ENCODE measurements at regions not wholly inside any gene's neighbourhood (a gene's known extent, or its start where the extent isn't known, plus 50 kb on each side); places are given as distances from the start of the nearest gene placed in this dataset.
"Not testable (repeated sequence)": the region's sequence is repeated elsewhere in the genome, so short reads cannot be mapped to it uniquely, and the experiment has no call there.

DNA sequence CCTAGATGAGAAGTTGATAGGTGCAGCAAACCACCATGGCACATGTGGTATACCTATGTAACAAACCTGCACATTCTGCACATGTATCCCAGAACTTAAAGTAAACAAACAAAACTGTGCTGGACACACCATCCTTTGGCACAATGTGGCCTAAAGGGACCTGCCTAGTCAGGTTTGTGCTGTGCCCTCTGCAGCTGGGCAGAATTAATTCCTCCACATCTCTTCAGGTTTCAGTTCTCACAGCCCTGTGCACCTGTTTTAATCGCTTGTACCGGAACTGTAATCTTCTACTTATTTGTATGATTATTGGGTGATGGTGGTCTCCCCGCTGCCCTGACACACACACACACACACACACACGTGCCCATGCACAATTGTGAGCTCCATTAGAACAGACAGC is 252.7 kb downstream of the ACTR3B start:
- DNase-seq (ENCODE audit: low spot score) = no peak

DNA sequence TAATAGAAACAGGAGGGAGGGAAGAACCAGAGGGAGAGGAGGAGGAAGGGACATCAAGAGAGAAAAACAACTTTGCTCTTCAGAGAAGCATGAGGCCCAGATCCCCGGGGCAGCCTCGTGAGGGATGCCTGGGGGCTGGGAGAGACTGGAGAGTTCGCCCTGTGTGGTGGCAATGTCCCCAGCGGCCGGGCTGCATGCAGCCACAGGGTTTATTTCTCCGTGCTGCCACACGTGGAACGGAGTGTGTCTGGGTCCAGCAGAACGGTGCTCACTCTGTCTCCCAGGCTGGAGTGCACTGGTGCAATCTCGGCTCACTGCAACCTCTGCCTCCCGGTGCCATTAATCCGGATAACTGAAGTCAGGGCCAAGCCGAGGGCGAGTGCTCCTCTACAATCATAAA is 257.7 kb downstream of the ACTR3B start:
- DNase-seq (ENCODE audit: low spot score) = no peak

DNA sequence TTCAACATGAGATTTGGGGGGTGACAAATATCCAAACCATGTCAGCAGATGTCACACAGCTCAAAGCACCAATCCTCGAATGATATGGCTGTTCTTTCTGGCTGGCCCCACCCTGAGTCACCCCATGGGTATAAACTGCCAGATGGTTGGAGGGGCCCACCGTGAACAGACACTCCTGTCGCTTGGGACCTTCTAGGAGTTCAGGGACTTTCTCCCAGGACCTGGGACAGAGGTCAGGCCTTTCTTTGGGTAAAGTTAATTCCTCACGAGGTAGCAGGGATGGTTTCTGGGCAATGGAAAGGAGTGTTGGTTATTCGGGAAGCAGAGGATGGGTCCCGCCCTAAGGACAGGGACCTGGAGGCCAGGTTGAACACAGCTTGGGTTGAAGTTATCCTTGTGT is 262.0 kb downstream of the ACTR3B start:
- no peak for DNase-seq (ENCODE audit: low spot score)

DNA sequence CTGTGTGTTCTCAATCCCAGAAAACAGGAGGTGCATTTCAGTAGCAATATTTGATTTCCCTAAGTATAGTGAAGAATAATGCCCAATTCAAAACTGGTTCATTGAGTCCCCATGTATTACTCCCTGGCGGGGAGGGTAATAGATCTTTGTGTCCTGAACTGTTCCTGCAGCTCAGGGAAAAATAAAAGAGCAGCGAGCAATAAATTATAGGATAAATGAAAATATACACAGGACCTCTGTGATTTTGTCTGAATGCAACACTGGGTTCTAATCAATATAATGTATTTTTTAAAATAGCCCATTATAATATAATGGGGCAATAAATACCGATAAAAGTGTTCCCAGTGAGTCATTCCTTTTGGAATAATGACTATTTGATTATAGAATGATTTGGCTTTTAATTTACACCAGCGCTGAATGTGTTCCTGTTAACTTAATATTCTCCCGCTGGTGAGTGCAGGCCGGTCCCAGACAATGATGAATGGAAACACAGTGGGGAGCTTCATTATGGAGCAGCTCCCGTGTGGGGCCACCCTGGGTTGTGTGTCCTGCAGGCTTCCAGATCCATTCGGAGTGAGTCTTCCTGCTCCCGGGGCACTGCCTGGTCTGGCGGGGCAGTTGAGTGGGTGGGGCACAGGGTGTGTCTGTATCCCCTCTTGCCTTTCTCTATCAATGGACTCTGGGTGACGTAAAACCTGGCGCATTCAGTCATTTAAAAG is 263.1 kb downstream of the ACTR3B start:
- DNase-seq (ENCODE audit: low spot score) = no peak

DNA sequence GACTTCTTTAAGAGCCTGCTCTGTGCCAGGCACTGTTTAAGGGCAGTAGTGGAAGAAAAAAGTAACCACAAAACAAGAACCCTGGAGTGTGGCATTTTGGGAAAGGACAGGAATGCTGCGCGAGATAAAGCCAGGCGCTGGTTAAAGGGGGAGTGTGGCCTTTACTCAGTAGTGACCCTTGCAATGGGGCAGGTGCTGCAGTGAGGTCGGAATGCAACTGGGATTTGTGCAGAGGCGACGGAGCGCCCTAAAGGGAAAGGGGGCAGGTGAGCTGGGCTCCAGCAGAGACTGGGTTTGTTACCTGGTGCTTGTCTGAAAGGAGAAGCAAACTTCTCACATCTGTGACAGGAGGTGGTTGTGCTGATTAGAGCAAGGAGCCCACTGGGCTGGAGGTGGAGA is 263.6 kb downstream of the ACTR3B start:
- DNase-seq (ENCODE audit: low spot score) = no peak

DNA sequence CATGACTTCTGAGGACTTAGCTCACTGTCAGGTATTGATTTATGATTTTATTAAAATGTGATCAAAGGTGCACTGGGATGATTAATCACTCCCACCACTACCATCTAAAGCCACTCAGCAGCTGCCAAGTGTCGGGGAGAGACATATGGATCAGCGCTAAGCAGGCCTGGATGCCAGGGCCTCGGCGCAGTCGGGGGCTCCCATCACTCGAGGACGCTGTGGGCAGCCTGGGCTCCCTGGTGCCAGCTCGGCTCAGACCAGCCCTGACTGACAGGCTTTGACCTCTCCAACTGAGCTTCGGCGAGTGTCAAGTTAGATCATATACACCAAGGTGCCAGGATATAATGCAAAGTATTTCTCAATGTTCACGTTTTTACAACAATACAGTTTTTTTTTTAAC is 267.7 kb downstream of the ACTR3B start:
- DNase-seq (ENCODE audit: low spot score) = no peak

DNA sequence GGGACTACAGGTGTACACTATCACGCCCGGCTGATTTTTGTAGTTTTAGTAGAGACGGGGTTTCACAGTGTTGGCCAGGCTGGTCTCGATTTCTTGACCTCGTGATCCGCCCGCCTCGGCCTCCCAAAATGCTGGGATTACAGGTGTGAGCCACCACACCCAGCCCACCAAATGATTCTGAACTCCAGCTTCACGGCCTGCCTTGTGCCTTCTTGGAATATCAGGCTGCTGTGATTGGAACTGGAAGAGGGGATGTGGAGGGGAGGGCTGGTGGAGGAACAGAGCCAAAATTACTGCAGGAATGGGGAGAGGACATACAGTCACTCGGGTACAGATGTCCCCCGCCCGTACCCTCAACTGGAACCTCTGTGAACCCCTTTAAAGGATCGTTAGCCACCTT is 268.4 kb downstream of the ACTR3B start:
- no peak for DNase-seq (ENCODE audit: low spot score)

DNA sequence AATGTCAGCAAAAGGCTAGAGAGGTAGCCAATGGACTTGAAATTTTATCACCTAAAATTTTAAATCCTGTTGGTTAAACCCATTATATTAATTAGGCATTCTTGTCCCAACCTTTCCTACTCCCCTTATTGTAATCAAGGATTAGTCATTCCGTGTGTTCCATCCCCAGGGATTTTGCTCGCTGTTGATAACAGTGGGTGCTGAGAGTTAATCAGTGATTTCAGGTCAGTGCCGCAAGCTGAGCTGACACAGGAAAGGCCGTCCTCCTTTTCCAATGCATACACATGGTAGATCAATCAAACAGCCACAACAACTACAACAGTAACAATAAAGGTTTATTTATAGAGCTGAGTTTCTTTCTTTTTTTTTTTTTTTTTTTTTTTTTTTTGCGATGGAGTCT is 271.4 kb downstream of the ACTR3B start:
- no peak for DNase-seq (ENCODE audit: low spot score)

DNA sequence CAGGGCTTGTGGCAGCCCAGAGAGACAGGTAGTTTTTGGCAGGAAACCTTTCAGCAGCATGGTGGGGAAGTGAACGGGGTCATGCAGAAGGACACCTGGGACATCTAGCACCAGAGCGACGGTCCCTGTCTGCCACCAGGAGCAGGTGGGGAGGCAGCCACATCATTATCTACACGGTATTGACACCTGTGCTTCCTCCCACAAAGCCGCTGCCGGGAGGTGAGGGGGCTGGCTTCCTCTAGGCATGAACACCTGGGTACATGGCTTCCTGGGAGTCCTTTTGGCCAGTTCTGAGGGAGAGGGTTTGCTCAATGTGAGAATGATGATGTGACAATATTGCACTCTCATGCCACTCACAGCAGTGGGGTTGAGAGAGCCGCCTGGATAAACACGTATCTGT is 275.2 kb downstream of the ACTR3B start:
- DNase-seq (ENCODE audit: low spot score) = no peak

DNA sequence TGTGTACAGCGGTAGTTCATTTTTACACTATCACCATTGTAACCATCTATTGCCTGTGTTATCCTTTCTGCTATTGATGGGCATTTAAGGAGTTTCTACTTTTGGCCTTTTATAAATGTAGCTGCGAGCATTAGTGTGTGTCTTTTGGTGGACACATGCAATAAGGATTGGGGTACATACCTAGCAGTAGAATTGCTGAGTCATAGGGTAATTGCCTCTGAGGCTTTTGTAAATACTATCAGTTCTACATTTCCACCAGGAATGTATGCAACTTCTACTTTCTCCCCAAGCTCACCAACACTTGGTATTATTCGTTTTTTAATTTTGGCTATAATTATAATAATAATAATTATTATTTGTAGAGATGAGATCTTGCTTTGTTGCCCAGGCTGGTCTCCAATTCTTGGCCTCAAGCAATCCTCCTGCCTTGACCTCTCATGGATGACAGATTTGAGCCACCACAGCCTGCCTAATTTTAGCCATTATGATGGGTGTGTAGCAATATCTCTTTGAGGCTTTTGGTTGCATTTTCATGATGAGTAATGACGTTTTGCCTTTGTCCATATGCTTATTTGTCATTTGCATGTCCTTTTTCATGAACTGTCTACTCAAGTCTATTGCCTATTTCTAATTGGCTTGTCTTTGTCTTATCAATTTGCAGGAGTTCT is 277.0 kb downstream of the ACTR3B start:
- DNase-seq (ENCODE audit: low spot score) = no peak

DNA sequence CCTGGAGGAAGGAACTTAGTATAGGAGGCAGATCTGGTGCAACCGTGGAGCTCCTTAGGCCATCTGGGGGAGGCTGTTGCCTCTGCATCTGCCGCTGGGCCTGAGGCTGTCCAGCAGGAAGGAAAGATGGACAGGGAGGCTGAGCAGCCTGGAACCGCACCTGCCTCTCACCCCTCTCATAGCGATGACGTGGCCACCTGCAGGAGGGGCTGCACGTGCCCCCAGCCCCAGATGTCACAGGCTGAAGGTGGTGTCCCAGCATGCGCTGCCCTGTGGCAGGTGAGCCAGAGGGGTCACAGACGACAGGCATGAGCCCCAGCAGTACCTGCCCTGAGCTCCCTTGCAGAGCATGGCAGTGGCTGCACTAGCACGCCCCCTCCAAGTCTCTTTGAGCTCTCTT is 283.9 kb downstream of the ACTR3B start:
- no peak for DNase-seq (ENCODE audit: low spot score)

DNA sequence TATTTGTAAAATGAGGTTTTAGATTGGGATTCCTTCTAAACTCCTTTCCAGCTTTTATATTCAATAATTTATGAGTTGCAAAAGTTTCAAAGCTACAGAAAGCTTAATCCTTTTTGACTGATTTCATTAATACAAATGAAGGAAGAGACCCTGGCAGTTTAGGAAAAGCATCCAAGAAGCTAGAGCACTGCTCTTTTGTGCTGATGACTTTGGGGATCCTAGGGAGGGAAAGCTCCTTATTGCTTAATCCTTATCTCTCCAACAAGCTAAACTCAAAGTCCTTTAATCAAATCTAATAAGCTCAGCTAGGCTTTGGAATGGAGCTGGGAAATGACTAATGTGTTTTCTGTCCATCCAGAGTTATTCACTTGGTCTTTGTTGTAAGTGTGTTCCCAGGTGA is 285.4 kb downstream of the ACTR3B start:
- DNase-seq (ENCODE audit: low spot score) = no peak

DNA sequence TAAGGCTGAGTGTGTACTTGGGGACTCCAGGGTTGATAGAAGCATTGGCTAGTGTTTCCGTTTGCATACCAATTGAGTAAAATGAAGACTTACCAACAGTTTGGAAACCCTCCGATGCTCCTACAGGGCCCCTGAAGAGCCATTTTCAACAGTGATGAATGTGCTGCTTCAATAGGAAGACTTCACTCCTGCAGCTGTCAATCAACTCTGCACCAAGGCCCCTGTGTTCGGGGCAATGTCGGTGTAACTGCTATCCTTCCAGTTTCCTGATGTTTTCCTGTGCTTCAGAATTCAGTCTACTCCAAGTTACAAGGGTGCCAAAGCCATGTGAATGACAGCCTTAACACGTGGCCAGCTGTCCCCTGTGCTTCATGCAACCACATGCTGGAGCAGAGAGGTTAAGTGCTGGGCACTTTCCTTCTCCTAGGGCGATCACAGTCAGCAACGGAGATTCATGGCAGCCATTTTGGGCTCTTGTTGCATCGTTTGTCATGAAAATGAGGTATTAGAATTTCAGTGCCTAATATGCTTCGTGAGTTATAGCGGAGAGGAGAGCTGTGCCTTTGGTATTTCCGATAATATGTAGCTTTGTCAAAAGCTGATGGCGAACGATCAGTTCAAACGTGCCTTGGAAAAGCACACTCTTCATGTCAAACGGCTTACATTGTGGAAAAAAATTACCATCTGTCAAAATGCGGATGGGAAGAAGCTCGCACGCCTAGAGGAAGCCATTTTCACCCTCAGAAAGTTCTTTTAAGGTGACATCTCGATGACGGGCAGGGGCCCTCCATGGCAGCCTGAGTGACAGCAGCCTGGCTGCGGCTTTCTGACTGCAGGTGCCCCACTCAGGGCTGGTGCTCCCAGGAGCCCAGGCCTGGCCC is 287.8 kb downstream of the ACTR3B start:
- no peak for DNase-seq (ENCODE audit: low spot score)

DNA sequence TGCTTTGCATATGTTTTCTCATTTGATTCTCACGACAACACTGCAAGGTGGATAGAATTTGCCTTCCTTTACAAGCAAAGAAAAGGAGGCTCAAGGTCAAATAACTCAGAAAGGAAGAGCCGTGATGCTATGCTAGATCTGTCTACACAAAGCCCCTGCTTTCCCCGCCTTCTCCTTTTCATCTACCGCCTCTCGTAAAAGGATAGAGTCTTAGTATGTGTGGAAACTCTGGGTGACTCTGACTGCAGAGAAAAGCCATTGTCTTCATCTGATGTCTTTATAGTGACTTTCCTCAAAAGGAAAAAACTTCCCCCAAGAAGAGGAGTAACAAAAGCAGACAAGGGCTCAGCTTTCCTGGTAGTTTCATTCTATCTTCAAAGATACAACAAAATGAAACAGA is 292.7 kb downstream of the ACTR3B start:
- no peak for DNase-seq (ENCODE audit: low spot score)

DNA sequence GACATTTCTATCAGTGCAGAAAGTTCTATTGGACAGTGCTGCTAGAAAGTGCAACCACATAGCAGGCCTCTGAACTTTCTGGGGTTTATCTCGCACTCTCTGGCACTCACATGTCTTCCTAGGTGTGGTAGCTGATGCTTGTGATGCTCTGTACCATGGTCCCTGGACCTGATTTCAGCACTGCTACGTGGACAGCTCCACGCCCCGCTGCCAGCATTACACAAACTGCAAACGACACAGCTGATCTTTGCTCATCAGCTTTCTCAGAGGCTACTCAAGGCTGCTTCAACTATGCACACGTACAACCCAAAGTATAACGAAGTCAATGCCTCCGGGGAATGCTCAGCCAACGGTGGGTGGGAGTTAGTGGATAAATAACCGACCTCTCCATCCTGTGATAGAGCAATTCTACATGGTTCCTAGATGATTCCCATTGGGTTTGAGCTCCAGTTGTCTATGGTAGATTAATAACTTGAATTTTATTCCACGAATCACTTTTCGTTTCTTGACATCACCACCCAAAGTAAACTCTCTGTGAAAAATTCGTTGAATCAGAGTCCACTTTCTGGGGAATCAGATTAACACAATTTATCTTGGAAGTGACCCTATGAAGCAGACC is 302.5 kb downstream of the ACTR3B start:
- DNase-seq (ENCODE audit: low spot score) = no peak

DNA sequence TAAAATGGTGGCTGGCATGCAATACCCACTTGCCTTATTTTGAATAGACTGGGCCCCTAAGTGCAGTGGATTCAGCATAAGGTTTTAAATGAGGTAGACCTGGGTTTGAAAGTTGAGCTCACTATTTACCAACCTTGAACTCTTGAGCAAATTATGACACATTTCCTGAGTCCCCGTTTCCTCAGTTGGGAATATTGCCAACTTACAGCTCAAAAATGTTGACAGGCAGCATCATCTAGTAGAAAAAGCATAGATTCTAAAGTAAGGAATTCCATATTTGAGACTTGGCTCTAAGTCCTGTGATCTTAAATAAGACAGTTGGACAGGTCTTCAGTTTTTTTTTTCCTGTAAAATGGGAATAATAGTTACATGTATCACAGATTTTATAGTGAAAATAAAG is 305.5 kb downstream of the ACTR3B start:
- DNase-seq (ENCODE audit: low spot score) = no peak

DNA sequence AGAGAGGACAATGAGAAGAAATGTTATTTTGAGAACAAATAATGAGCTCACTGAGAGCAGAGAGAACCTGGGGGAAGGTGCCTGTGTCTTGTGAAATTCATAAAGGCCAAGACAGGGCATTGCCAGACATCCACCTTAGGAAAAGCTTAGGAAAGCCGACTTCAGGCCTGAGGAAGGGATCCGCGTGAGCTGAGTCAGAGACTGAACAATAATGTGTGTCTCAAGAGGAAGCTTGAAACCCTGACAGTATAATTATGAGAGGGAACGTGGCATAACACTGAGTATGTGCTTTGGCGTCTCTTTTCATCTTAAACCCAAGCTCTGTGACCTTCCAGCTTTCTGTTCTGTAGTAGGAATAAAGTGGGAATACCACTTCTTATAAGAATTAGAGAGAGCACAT is 307.2 kb downstream of the ACTR3B start:
- DNase-seq (ENCODE audit: low spot score) = no peak

DNA sequence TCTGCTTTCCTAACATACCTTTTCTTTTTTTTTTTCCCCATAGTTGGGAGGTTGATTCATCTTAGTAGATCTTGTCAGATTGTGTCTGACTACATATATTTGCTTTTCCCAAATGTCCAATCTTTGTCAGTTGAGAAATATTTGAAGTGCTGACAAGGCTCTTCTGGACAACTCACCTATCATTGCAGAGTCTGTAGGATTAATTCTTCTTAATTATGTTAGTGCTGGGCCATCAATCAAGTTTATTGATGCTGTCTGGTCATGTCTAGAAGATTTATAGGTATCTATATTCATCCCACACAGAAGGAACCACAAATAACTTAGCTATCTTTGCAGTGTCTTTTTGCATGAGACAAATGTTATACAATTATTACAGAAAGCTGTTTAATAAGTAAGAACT is 310.6 kb downstream of the ACTR3B start:
- DNase-seq (ENCODE audit: low spot score) = no peak

DNA sequence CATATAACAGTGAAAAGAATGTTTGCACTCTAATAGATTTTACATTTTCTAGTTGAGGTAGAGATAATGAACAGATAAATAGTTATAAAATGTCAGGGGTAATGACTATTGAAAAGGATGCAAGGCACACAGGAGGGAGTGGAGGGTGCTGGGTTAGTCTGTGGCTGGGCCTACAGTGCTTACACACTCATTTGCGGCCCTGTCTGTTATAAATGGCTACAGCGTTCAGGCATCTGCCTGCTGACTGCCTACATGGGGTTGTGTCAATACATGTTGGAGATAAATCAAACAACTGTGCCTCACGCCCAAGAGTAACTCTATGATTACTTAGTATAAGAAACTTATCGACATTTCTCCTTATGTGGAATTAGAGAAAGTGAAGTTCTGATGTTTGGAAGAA is 313.3 kb downstream of the ACTR3B start:
- no peak for DNase-seq (ENCODE audit: low spot score)

DNA sequence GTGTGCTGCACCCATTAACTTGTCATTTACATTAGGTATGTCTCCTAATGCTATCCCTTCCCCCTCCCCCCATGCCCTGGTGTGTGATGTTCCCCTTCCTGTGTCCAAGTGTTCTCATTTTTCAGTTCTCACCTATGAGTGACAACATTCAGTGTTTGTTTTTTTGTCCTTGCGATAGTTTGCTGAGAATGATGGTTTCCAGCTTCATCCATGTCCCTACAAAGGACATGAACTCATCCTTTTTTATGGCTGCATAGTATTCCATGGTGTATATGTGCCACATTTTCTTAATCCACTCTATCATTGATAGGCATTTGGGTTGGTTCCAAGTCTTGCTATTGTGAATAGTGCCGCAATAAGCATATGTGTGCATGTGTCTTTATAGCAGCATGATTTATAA is 316.7 kb downstream of the ACTR3B start:
- DNase-seq (ENCODE audit: low spot score) = not testable (repeated sequence)

DNA sequence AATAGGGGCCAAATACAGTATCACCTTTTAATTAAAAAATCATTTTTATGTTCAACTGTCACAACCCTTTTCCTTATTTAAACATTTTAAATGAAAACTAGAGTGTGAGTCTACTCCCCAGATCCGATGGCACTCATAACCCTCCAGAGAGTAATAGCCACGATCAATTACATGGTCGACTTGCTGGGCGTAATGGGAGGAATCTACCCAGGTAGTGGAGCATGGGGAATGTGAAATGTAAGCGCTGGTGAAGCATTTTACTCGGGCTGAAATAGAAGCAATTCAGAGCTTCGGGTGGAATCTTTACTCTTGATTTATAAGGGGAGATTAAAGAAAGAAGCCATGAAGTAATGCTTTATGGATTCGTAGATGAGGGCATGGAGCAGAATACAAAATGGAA is 321.9 kb downstream of the ACTR3B start:
- DNase-seq (ENCODE audit: low spot score) = no peak

DNA sequence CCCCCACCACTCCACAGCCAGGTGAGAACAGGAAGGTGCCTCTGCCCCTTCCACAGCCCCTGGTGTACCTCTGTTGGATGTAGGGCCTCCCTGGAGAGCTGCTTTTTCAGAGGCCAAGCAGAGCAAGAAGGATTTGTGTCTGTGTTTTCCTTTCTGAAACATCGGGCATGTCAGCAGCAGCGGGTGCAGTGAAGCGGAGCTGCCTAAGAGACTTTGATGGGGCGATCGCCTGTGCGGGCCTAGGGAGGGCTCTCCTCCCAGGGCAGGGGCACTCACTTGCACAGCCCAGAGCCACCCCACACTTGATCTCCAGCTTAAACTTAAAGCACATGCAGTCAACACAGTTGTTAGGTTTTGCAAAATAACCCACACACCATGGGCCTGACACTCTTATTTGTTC is 324.7 kb downstream of the ACTR3B start:
- no peak for DNase-seq (ENCODE audit: low spot score)

DNA sequence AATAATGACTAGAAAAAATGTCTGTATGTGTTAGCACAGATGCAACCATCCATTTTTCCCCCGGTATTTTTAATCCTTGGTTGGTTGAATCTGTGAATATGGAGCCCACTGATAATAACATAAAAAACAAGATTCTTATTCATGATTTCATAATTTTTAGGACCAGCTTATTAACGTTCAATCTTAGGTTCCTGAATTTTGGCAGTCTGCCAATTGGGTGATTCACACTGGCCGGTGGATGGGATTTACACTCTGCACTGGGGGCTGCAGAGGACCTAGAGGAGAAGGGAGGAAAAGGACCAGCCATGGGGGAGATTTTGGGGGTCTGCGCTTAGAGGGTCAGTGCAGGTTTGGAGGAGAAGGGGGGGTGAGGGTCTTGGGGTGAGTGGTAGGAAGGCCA is 327.9 kb downstream of the ACTR3B start:
- DNase-seq (ENCODE audit: low spot score) = no peak

Measured in GM03348 (cell line).